ENCODE measurements at regions not wholly inside any gene's neighbourhood (a gene's known extent, or its start where the extent isn't known, plus 50 kb on each side); places are given as distances from the start of the nearest gene placed in this dataset.
A peak's percentile ranks its signal among the peaks of the same experiment; 100 is the strongest.

GRCh38 chr6:40915165-40915564 is 123.9 kb downstream of the UNC5CL start:
- ChIA-PET POLR2A (no interaction called here), CTCF (interaction anchor here (1.9 to 2.2 kb wide), 2 partner anchors 21 to 113 kb away, joined by 10 to 12 read pairs; no protein-coding TSS in a partner anchor)
- Histone ChIP-seq H3K4me1 (peaks cover 12% of the 10 kb centered on the region), H3K4me2 (no peak overlapping the region), H3K4me3 (no peak overlapping the region), H3K27ac (peak overlapping the region; percentile 3 to 33; a peak in 1 of 6 replicates), H3K9me3 (no peaks in the 10 kb centered on the region)
- TF ChIP-seq SMC3 (IDR thresholded peaks at IDR 0.05) (no peak), TFCP2L1 (CRISPR knock-in tag; IDR thresholded peaks at IDR 0.05) (no peak), PBX3 (IDR thresholded peaks at IDR 0.05) (no peak), RFX5 (IDR thresholded peaks at IDR 0.05) (no peak), CHD2 (IDR thresholded peaks at IDR 0.05; ENCODE audit: low read length, partially characterized antibody) (no peak), RARB (CRISPR knock-in tag; IDR thresholded peaks at IDR 0.05) (no peak), MYC (IDR thresholded peaks at IDR 0.05; ENCODE audit: borderline replicate concordance, low read length) (no peak), JUN (IDR thresholded peaks at IDR 0.05) (no peak), HOXA7 (CRISPR knock-in tag; IDR thresholded peaks at IDR 0.05) (no peak), REST (IDR thresholded peaks at IDR 0.05) (no peak), HEYL (CRISPR knock-in tag; IDR thresholded peaks at IDR 0.05) (no peak)
- DNase-seq (ENCODE audit: low read depth in 1 of 2, low spot score in 1 of 2), result no peak
- ATAC-seq, result no peak
- no peak for FAIRE-seq

- DNase-seq (ENCODE audit: low read depth in 1 of 2, low spot score in 1 of 2) (no peak), FAIRE-seq (no peak), ATAC-seq (no peak)
- CTCF ChIA-PET, result interaction anchor here (2.2 kb wide), 1 partner anchor 19 kb away, joined by 10 read pairs; no protein-coding TSS in a partner anchor
- Histone ChIP-seq H3K4me1 (peaks cover 15% of the 10 kb centered on the region), H3K4me2 (no peak overlapping the region), H3K27ac (peak overlapping the region in 1 of 2 experiments; percentile 21; a peak in 1 of 6 replicates), H3K9me3 (no peaks in the 10 kb centered on the region), H3K4me3 (no peak overlapping the region)
- POLR2A ChIA-PET, result no interaction called here
- TF ChIP-seq MAZ (IDR thresholded peaks at IDR 0.05; ENCODE audit: borderline replicate concordance, low read depth, low read length), result no peak
- TF ChIP-seq CBX2 (IDR thresholded peaks at IDR 0.05; ENCODE audit: borderline replicate concordance, low read depth), result no peak
- TF ChIP-seq BCL3 (IDR thresholded peaks at IDR 0.05), result no peak
- no peak for TF ChIP-seq HDAC2 (IDR thresholded peaks at IDR 0.05)
- TF ChIP-seq HEYL (CRISPR knock-in tag; IDR thresholded peaks at IDR 0.05), result no peak
- WGBS (ENCODE audit: missing lambda C conversion rate), result 97% methylated on average over 6 of the region's 6 CpGs
Observed at GRCh38 chr6:40914005-40914404, 125.0 kb downstream of the UNC5CL start.

GRCh38 chr6:40912158-40912946 is 126.7 kb downstream of the UNC5CL start:
- ChIA-PET POLR2A (interaction anchor here (0.6 kb wide), 1 partner anchor 88 kb away, joined by 3 read pairs; no protein-coding TSS in a partner anchor), CTCF (interaction anchor here (0.8 to 4.2 kb wide), 10 partner anchors 9 to 325 kb away, joined by 3 to 25 read pairs (median 4); no protein-coding TSS in a partner anchor)
- FAIRE-seq, result no peak

More at GRCh38 chr6:40912158-40912946, 126.7 kb downstream of the UNC5CL start:
- DNase-seq (ENCODE audit: low read depth in 1 of 2, low spot score in 1 of 2) (peak; percentile 26 to 73), ATAC-seq (peak; percentile 90 to 93)
- Histone ChIP-seq H3K4me3 (no peak overlapping the region), H3K4me1 (peaks cover 30% of the 10 kb centered on the region), H3K9me3 (no peaks in the 10 kb centered on the region), H3K27ac (peak overlapping the region; percentile 67 to 74), H3K4me2 (peak overlapping the region; percentile 57)
- WGBS (ENCODE audit: missing lambda C conversion rate), result 46% methylated on average over 7 of the region's 9 CpGs
- TF ChIP-seq PHF8 (IDR thresholded peaks at IDR 0.05; ENCODE audit: borderline replicate concordance, low read depth) (no peak), RAD21 (conservative IDR thresholded peaks at IDR 0.05 in 1 of 2, IDR thresholded peaks at IDR 0.05 in 1 of 2) (peak; percentile 67 to 78), CTCF (IDR thresholded peaks at IDR 0.05) (peak; percentile 57), SMC3 (IDR thresholded peaks at IDR 0.05) (peak; percentile 62)
